ENCODE measurements at regions not wholly inside any gene's neighbourhood (a gene's known extent, or its start where the extent isn't known, plus 50 kb on each side); places are given as distances from the start of the nearest gene placed in this dataset.
"Not testable (repeated sequence)": the region's sequence is repeated elsewhere in the genome, so short reads cannot be mapped to it uniquely, and the experiment has no call there.

DNA sequence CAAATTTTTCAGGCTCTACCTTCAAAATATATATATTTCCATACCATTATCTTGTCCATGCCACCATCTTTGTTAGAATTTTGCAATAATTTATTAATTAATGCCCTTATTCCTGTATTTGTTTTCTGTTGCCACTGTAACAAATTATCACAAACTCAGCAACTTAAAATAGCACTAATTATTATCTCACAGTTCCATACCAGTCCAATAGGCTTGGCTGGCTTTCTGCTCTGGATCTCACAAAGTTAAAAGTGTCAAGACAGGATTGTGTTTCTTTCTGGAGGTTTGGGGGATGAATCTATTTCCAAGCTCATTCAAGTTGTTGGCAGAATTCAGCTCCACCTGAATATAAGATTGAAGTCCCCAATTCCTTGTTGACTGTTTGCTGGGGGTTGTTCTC is 58.6 kb upstream of the SLC38A4 start:
- DNase-seq: no peak

DNA sequence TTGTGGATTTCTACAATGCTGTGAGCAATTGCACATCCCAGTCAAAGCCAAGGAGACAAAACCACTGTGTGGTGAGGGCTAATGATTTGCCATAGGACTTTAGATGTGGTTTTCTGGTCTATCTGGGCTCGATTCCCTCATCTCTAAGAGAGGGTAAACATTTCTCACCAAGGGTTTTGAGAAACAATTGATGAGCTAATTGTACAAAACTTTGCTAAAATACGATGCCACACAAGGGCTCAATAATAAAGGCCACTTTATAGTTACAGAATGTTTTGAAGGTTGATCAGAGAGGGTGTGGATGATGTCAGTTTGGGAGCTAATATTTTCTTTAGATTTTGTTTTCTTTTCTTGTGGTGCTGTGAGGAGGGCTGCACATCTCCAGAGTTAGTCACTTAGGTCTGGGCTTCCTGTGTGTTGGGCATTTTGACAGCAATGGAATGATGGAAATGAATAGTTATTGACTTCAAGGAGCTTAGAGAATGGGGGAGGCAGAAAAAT is 60.8 kb upstream of the SLC38A4 start:
- no peak for DNase-seq

DNA sequence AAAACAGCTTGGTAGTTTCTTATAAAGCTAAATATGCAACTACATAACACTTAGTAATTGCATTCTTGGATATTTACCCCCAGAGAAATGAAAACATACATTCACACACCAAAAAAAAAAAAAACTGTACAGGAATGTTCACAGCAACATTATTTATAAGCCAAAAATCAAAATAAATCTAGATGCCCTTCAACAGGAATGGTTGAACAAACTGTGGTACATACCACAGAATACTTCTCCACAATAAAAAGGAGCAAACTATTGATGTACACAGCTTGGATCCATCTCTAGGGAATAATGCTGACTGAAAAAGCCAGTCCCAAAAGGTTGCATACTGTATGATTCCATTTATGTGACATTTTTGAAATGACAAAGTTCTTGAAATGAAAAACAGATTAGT is 62.1 kb upstream of the SLC38A4 start:
- DNase-seq: no peak

DNA sequence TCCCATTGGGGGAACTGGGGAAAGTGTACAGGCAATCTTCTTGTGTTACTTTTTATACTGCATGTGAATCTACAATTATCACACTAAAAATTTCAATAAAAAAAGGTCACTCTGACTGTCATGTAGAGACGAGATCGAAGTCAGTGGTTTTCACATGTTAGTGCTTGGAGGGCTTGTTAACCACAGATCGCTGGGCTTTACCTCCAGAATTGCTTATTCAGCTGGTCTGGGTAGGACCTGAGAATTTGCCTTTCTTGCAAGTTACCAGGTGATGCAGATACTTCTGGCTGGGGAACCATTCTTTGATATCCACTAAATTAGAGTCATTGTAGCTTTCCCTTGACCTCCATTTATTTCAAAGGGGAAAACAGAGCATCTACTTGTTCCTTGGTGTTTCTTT is 62.8 kb upstream of the SLC38A4 start:
- DNase-seq: no peak

DNA sequence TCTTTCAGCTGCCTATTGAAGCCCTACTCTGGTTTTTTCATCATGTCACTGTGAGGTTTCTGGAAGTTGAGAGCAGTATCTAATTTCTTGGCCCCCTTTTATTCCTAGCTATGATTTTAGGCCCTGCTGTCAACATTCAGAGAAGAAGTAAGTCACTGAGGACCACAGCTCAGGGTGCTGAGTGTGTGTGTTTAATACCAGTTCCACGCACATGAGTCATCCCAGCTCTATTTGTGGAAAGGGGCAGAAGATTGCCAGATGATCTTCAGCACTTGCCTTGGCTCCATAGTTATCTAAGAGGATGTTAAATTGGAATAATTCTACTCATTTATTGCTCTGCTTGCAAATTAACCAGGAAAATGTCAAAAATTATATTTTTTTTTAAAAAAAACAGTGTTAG is 65.5 kb upstream of the SLC38A4 start:
- no peak for DNase-seq

DNA sequence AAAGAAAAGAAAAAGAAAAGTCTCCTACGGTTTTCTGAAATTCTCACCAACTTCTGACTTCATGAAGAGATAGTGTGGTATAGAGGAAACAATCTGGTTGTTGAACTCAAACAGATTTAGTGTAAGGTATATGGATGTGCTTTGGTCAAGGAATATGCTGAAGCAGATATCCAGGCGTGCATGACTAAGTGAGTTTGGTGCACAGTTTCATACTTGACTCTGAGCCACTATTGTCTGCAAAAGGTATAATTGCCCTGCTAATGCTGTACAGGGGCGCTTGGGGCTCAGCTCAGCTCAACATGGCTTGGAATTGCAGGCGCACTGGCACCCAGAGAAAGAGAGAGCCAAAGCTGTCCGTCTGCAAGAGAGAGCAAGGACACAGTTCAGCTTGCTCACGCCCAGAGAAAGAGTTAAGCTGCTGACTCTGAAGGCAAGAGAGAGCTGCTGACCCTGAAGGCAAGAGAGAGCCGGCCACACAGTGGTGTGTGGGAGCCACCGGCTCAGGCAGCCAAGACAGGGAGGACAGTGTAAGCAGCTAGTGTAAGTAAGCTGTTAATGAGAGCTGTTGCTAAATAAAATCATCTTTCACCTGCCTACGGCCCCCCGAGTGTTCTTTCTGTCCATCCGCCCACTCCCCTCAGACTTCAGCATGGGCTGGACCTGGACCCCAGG is 66.4 kb upstream of the SLC38A4 start:
- no peak for DNase-seq

DNA sequence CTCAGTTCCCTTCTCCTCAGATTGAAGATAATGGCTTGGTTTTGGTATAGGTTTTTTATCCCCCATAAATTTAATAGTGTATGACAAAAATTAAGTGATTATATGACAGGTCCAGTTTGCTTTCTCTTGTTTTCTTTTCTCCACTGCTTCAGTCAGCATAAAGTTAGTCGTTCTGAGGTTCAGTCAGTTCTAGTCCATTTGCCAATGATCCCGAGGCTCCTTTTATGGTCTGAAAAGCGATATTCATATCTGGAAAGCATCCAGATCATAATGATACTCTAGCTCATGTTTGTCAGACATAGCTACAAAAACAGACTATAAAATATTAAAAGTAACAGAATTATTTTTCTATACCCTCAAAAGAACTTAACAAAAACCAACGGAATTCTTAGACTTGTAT is 67.1 kb upstream of the SLC38A4 start:
- DNase-seq: no peak

DNA sequence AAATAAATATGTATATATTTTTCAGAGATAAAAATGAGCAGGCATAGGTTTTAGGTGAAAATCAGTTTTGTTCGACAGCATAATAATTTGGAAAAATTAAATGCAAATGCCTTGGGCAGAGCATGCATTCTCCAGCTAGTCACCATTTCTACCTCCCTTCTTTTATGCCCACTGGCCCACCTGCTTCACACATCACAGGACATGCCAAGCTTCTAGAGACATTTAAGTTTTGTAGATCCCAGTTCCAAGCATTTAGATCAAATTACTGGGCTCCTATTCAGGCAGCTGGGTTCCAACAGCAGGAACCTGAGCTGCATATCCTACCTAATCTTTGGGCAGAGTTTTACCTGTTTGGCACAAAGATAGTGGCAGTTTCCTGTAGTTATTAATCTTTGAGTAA is 67.6 kb upstream of the SLC38A4 start:
- DNase-seq: no peak

DNA sequence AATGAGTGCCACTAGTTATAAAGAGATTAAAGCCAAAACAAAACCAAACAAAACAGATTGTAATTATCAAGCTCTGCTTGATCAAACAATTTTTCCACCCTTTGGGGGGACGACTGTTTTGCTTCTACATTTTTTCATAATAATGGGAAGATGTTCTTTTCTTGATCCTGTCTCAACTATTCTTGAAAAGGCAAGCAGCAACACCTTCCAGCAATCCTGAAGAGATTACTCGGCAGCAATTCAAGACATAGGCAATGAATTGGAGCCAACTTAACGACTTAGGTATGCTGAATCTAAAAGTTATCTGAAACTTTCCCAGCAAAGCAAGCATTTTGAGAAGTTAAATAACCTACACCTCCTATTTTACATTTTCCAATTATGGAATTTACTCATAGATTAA is 69.9 kb upstream of the SLC38A4 start:
- no peak for DNase-seq

DNA sequence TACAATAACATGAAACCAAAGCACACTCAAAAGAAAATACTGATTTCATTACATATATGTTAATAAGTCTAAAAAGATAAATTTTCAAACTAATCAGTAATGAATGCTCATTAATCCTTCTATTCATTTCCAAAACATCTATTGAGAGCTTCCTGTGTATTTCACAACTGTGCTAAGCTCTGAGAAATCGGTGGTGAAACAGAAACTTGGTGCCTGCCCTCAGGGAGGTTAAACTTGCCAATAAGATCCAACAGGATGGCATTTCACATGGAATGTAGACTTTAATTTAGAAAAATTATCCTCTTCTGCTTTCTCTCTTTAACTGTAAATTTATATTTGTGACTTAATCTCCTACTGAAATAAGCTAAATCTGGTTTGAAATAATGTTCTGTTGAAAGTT is 70.9 kb upstream of the SLC38A4 start:
- DNase-seq: no peak

DNA sequence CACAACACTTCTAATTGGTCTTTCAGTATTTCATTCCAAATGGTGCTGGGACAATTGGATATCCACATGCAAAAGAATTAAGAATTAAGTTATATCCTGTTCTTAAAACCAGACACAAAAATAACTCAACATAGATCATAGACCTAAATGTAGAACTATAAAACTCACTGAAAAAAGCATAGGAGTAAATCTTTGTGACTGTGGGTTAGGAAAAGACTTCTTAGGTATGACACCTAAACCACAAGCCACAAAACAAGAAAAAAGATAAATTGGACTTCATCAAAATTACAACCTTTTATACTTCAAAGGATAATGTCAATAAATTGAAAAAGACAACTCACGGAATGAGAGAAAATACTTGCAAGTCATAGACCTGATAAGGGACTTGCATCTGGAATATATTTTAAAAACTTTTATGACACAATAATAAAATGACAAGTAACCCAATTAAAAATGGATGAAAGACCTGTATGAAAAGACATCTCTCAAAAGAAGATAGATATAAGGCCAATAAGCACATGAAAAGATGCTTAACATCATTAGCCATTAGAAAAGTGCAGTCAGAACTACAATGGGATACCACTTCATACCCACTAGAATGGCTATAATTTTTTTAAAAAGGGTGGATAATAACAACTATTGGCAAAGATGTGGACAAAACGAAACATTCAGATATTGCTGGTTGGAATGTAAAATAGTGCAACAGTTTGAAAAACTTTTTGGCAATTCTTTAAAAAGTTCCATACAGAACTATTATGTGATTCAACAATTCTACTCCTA is 72.5 kb upstream of the SLC38A4 start:
- no peak for DNase-seq

DNA sequence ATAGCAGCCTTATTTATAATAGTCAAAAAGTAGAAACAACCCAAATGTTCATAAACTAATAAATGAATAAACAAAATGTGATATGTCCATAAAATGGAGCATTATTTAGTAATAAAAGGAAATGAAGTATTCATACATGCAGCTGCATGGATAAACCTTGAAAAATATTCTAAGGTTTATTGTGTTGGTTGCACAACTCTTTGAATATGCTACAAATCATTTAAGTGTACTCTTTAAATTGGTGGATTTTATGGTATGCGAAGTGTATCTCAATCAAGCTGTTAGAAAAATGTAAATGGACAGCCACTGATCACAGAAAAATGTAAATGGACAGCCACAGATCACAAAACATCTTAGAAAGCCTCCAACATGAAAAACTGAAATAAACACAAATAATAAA is 73.2 kb upstream of the SLC38A4 start:
- no peak for DNase-seq

DNA sequence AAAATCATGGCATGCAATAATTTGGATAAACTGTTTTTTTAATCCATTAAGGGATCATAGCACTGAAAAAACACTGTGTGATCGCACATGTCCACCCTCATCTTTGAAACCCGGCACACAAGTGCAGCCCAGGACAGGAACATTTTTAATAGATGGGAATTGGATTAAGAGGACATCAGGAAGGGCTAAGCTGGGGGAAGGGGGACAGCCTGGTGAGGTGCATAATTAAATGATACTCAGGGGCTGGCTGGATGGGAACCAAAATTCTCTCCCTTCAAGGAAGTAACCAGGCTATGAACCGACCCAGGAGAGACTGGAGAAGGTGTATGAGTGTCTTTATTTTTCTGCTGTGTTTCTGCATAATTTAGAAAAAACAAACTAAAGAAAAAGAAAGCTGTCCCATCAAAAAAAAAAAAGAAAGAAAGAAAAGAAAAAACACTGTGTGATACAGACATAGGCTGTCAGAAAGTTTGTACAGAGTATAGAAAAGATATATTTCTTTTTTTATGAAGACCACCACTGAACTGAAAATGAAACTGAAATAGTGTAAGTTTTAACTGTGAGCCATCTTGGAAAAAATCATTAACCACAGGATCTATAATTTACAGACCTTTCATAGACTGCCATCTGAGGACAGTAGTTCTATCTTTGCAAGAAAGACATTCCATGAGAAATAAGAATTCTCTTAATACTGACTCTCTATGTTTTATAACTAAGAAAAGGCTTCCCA is 75.1 kb upstream of the SLC38A4 start:
- DNase-seq: no peak

DNA sequence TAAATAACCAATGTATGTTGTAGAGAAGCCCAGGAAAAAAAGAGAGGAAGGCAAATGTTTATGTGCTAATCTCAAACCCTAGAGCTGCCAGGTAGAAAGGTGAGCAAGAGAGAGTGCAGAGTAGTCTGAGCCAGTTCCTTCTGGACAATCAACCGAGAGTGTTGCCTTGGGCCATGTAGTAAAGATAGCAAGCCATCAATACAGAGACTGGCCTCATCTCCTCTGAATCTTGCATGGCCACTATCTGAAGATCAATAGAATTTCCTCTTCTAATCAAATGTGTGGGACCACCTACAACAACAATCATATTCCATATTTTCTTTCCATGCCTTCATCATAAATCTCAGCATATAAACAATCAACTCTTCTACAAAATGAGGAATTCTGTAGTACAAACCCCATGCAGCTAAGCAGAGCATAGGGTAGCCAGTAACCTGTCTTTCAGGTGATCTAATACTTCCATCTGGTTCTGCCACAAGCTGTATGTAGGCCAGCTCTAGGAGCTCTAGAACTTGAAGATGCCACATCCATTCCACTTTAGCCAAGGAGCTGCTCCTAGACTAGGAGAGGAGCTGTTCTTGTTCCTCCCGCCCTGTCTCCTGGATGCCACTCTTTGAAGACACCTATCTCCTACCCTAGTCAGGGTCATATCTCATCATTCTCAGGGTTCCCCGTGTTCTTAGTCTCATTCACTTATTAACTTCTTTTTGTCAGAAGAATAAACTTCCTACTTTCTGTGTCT is 75.8 kb upstream of the SLC38A4 start:
- DNase-seq: no peak

DNA sequence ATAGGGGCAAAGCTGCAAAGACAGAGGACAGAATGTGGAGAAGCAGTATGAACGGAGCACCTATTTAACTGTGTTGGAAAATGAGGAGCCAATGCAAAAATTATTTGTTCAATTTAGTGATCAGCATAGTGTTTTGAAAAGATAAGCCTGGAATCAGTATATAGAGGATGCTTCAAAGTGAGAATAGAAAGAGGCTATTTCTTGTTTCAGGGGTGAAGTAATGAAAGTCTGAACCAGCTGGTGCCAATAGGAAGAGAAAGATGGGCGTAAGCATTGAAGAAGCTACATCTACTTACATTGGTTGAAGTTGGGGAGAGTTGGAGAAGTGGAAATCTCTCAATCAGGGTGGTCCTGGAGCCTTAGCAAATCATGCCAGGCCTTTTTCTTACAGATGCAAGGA is 77.3 kb upstream of the SLC38A4 start:
- DNase-seq: no peak

DNA sequence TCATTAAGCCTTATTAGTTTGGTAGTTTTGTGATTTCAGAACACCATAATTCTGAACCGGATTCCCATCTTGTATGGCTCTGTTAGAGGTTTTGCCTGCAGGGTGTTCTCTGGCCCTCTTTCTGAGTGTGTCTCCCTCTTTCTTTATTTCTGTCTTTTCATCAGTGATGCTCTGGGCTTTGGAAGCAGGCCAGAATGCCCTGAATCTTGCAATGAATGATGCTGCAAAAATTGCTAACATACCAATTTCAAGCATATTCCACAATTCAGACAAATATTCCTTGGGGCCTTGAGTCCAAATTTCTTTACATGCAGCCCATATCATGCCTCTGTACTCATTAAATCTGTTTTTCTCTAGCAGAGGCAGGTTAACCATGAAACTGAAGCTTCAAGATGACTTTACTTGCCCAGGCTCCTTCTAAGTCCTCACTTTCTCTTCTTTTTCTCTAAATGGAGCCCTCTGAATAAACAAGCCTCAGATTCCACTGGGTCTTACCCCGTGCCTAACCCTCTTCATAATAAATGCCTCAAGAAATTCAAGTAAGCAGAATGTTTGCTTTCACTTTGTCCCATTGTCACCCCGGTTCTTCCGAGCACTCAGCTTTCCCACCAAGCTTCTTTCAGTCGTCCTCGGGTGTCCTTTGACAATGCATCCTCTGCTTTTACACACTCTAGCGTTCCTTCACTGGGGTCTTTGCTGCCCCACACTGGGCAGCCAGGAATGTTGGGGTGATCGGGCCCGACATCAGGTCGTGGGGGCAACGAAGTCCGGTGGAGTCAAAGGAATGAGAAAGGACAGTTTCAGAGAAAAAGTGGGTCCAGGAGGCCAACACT is 78.8 kb upstream of the SLC38A4 start:
- no peak for DNase-seq

DNA sequence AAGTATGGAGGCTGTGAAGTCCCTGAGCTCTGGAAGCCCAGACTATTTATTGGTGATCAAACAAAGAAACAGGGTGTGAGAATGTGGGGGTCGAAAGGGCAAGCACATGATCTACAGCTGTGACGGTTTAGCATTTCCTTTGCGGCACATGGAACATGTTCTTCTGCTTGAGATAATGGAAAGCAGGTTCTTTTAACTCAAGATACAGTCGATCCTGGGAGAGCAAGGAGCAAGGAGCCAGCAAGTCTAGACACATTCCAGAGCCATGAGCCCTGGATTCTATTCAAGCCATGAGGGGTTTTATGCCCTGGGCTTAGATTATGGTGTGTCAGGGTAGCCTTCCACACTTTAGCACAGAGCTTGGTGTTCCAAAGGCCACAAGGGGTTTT is 79.4 kb upstream of the SLC38A4 start:
- not testable (repeated sequence) for DNase-seq

DNA sequence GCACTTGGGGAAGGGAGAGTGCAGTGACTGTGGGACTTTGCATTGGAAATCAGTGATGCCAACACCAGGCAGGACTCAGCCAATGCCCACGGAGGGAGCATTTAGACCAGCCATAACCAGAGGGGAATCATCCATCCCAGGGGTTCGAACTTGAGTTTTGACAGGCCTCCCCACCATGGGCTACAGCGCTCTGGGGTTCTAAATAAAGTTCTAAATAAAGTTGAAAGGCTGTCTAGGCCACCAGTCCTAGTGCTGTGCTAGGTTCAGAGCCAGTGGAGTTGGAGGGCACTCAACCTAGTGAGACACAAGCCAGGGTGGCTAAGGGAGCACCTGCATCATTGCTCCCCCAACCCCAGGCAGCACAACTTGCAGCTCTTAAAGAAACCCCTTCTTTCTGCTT is 82.0 kb upstream of the SLC38A4 start:
- DNase-seq: no peak

DNA sequence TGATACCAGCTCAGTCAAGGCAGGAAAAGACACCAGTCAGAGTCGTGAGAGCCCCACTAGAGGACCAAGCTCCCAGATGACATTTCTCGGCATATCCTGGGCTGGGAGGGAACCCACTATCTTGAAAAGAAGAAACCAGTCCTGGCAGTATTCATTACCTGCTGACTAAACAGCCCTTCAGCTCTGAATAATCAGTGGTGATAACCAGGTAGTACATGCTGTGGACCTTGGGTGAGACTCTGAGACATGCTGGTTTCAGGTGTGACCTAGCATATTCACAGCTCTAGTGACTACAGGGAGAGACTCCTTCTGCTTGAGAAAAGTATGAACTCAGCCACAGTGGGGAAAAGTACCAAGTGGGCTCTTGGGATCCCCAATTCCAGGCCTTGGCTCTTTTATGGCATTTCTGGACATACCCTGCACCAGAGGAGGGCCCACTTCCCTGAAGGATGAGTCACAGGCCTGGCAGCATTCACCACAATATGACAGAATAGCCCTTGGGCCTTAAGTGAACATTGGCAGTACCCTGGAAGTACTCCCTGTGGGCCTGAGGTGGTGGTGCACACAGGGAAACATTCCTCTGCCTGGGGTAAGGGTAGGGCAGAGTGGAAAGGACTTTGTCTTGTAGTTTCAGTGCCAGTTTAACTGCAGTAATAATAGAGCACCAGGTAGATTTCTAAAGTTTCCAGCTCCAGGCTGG is 82.6 kb upstream of the SLC38A4 start:
- DNase-seq: no peak

DNA sequence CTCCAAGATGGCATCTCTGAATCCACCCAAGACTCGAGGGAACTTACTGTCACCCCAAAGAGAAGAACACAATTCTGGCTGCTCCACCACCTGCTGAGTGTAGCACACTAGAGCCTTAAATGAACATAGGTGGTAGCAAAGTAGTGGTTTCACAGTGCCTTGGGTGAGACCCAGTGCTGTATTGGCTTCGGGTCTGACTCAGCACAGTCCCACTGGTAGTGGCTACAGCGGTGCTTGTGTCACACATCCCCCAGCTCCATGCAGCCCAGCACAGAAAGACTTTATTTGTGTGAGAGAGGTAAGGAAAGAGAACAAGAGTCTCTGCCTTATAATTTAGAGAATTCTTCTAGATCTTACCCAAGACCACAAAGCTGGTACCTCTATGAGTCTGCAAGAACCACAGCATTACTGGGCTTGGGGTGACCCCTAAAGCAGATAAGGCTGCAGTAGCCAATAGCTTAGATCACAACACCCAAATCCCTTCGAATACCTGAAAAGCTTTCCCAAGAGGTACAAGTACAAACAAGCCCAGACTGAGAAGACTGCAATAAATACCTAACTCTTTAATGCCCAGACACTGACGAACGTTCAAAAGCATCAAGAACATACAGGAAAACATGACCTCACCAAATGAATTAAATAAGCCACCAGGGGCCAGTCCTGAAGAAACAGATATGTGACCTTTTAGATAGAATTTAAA is 83.3 kb upstream of the SLC38A4 start:
- DNase-seq: no peak

Data from hypothalamus (tissue), 51 donors.